IMR-90 (cell line): ENCODE measurements at regions not wholly inside any gene's neighbourhood (a gene's known extent, or its start where the extent isn't known, plus 50 kb on each side); places are given as distances from the start of the nearest gene placed in this dataset.

ENCODE experiments used
- ATAC-seq: fragments of 200-7000 bp; cut with Tn5 transposase; 2 replicates; pipeline ENCODE4 v1.9.1; 2020; ENCODE audit warnings: low read depth, mild to moderate bottlenecking, moderate library complexity
- BruUV-seq: library from RNA; stranded (reverse); fragments of 400-500 nt; replicated peaks from 2 replicates; lab custom pipeline; 2021; lab: Mats Ljungman, UMichigan
- CTCF ChIA-PET: fragments of 300-600 bp; formaldehyde crosslinking; extraction: SDS; loops from one replicate; lab custom pipeline; 2021; ENCODE audit warnings: antibody characterized with exemption; lab: Yijun Ruan, JAX
- POLR2A ChIA-PET: fragments of 300-600 bp; sonication (Branson Sonifier 250); formaldehyde crosslinking; loops from one replicate; lab custom pipeline; 2022; ENCODE audit warnings: antibody characterized with exemption; ENCODE audit not compliant: unreplicated experiment; lab: Charles Lee
- DNase-seq: peaks from one replicate; pipeline ENCODE4 v3.0.0; 2013
- H2AFZ ChIP-seq: replicated peaks from 2 replicates; pipeline ENCODE3; 2013; ENCODE audit warnings: low read length, mild to moderate bottlenecking; ENCODE audit not compliant: poor library complexity
- H2AK5ac ChIP-seq: 2 replicates; pipeline ENCODE4 v1.6.1; 2013; ENCODE audit warnings: low read depth, low read length, inconsistent platforms
- H2AK9ac ChIP-seq: replicated peaks from 2 replicates; pipeline ENCODE3; 2013; ENCODE audit warnings: mild to moderate bottlenecking, low read depth, low read length, moderate library complexity; ENCODE audit not compliant: poor library complexity
- H2BK120ac ChIP-seq: 2 replicates; pipeline ENCODE4 v1.6.1; 2013; ENCODE audit warnings: low read depth, low read length, inconsistent platforms
- H2BK15ac ChIP-seq: 3 replicates; pipeline ENCODE4 v1.6.1; 2013; ENCODE audit warnings: low read depth, low read length, inconsistent platforms
- H2BK20ac ChIP-seq: 2 replicates; pipeline ENCODE4 v1.6.1; 2013; ENCODE audit warnings: low read depth, mild to moderate bottlenecking, inconsistent platforms, low read length, moderate library complexity
- H2BK5ac ChIP-seq: 2 replicates; pipeline ENCODE4 v1.6.1; 2013; ENCODE audit warnings: mild to moderate bottlenecking, low read depth, low read length, inconsistent platforms; ENCODE audit not compliant: poor library complexity, severe bottlenecking
- H3K14ac ChIP-seq: replicated peaks from 2 replicates; pipeline ENCODE4 v1.6.1; 2013; ENCODE audit warnings: low read depth, low read length, inconsistent platforms
- H3K18ac ChIP-seq: 2 replicates; pipeline ENCODE4 v1.6.1; 2013; ENCODE audit warnings: low read depth, low read length, control low read depth
- H3K23ac ChIP-seq: 2 replicates; pipeline ENCODE4 v1.6.1; 2013; ENCODE audit warnings: low read depth, low read length, inconsistent platforms
- H3K27ac ChIP-seq: 2 replicates; pipeline ENCODE4 v1.5.1; 2013; ENCODE audit warnings: mild to moderate bottlenecking, control low read depth, low read length; ENCODE audit not compliant: insufficient read depth
- H3K27me3 ChIP-seq: 2 replicates; pipeline ENCODE4 v1.6.1; 2013; ENCODE audit warnings: low read length; ENCODE audit not compliant: control insufficient read depth, insufficient read depth
- H3K36me3 ChIP-seq: 2 replicates; pipeline ENCODE4 v1.6.1; 2013; ENCODE audit warnings: low read length, mixed read lengths; ENCODE audit not compliant: control insufficient read depth, insufficient read depth
- H3K4ac ChIP-seq: 2 replicates; pipeline ENCODE4 v1.6.1; 2013; ENCODE audit warnings: low read depth, low read length, inconsistent platforms
- H3K4me1 ChIP-seq: 2 replicates; pipeline ENCODE4 v1.6.1; 2013; ENCODE audit warnings: low read length, mixed read lengths; ENCODE audit not compliant: control insufficient read depth, insufficient read depth
- H3K4me2 ChIP-seq: 2 replicates; pipeline ENCODE4 v1.6.1; 2013; ENCODE audit warnings: low read depth, mild to moderate bottlenecking, control low read depth, low read length, moderate library complexity
- H3K4me3 ChIP-seq: 2 replicates; pipeline ENCODE4 v1.5.1; 2013; ENCODE audit warnings: low read depth, mild to moderate bottlenecking, control low read depth, low read length, moderate library complexity; ENCODE audit not compliant: insufficient read depth
- H3K56ac ChIP-seq: 2 replicates; pipeline ENCODE4 v1.6.1; 2013; ENCODE audit warnings: low read length, inconsistent platforms; ENCODE audit not compliant: insufficient read depth; ENCODE audit errors: extremely low read depth
- H3K79me1 ChIP-seq, 2 experiments: 2 replicates each; pipeline ENCODE4 v1.6.1; 2013; ENCODE audit warnings: low read length in 2 of 2, inconsistent platforms in 1 of 2, low read depth in 1 of 2
- H3K9ac ChIP-seq: 2 replicates; pipeline ENCODE4 v1.6.1; 2013; ENCODE audit warnings: low read depth, low read length, control low read depth
- H3K9me1 ChIP-seq: 2 replicates; pipeline ENCODE4 v1.6.1; 2013; ENCODE audit warnings: low read length, inconsistent platforms; ENCODE audit not compliant: insufficient read depth
- H3K9me3 ChIP-seq: 2 replicates; pipeline ENCODE4 v1.6.1; 2013; ENCODE audit warnings: low read length; ENCODE audit not compliant: control insufficient read depth, insufficient read depth
- H4K20me1 ChIP-seq: 2 replicates; pipeline ENCODE4 v1.6.1; 2013; ENCODE audit warnings: low read length, inconsistent platforms; ENCODE audit not compliant: insufficient read depth
- H4K5ac ChIP-seq: 2 replicates; pipeline ENCODE4 v1.6.1; 2013; ENCODE audit warnings: mild to moderate bottlenecking, low read depth, low read length, control low read depth
- H4K8ac ChIP-seq, 2 experiments: 2 replicates each; pipeline ENCODE4 v1.6.1; 2013; ENCODE audit warnings: low read depth in 2 of 2, low read length in 2 of 2, control low read depth in 1 of 2, inconsistent platforms in 1 of 2
- H4K91ac ChIP-seq: 2 replicates; pipeline ENCODE4 v1.6.1; 2013; ENCODE audit warnings: low read depth, low read length, inconsistent platforms; ENCODE audit not compliant: insufficient read depth
- BHLHE40 ChIP-seq: fragments of 150-350 bp; IDR thresholded peaks from 2 replicates; pipeline ENCODE4 v1.6.1; 2016; ENCODE audit warnings: mild to moderate bottlenecking, low read depth, low read length
- CHD1 ChIP-seq: IDR thresholded peaks from 2 replicates; pipeline ENCODE4 v1.6.1; 2012; ENCODE audit warnings: low read depth, low read length, improper control_type of control experiment
- FOS ChIP-seq: fragments of 150-350 bp; IDR thresholded peaks from 2 replicates; pipeline ENCODE4 v1.6.1; 2016; ENCODE audit warnings: low read depth, low read length
- MAFK ChIP-seq: IDR thresholded peaks from 2 replicates; pipeline ENCODE4 v1.6.1; 2012; ENCODE audit warnings: low read depth, low read length, improper control_type of control experiment
- MAZ ChIP-seq: IDR thresholded peaks from 2 replicates; pipeline ENCODE4 v1.6.1; 2012; ENCODE audit warnings: low read depth, mild to moderate bottlenecking, low read length, improper control_type of control experiment, moderate library complexity, borderline replicate concordance
- NFE2L2 ChIP-seq: fragments of 150-350 bp; IDR thresholded peaks from 2 replicates; pipeline ENCODE4 v1.6.1; 2016; ENCODE audit warnings: low read depth, mild to moderate bottlenecking, low read length
- RAD21 ChIP-seq: IDR thresholded peaks from 2 replicates; pipeline ENCODE4 v1.6.1; 2012; ENCODE audit warnings: low read length, improper control_type of control experiment
- RFX5 ChIP-seq: IDR thresholded peaks from 2 replicates; pipeline ENCODE4 v1.8.0; 2012; ENCODE audit warnings: low read depth, mild to moderate bottlenecking, low read length, moderate library complexity
- WGBS, 2 experiments: methylation state at CpG; one replicate each; pipeline versions ENCODE4 v1.1.5 to v1.1.7; 2013; ENCODE audit warnings: missing lambda C conversion rate in 2 of 2; ENCODE audit not compliant: insufficient read length in 1 of 2; ENCODE audit errors: extremely low coverage in 2 of 2; 5-methylcytosine and 5-hydroxymethylcytosine counted together
- dilution Hi-C: fragments of 300-500 bp; cut with HindIII; formaldehyde crosslinking; loops from one replicate; pipeline ENCODE4 v1.14.3; 2018; ENCODE audit warnings: low sequenced_read_pairs; ENCODE audit not compliant: unreplicated experiment
- in situ Hi-C: fragments of 300-500 bp; cut with MboI; formaldehyde crosslinking; loops from 3 replicates; pipeline ENCODE4 v1.14.3; 2019; ENCODE audit warnings: low sequenced_read_pairs, inconsistent platforms, mixed read lengths
- intact Hi-C: fragments of 100-400 bp; cut with micrococcal nuclease; formaldehyde crosslinking; loops from 2 replicates; pipeline ENCODE4 v1.10.0; 2022
- TF ChIP-seq, protein P1 (sequence below): conservative IDR thresholded peaks from 2 replicates; pipeline ENCODE4 v1.5.1; 2012; ENCODE audit warnings: mild to moderate bottlenecking, low read depth, low read length, improper control_type of control experiment
- TF ChIP-seq, protein P2 (sequence below): fragments of 150-350 bp; IDR thresholded peaks from 2 replicates; pipeline ENCODE4 v1.6.1; 2017; ENCODE audit warnings: mild to moderate bottlenecking, antibody characterized with exemption, low read length, low read depth

DNA sequence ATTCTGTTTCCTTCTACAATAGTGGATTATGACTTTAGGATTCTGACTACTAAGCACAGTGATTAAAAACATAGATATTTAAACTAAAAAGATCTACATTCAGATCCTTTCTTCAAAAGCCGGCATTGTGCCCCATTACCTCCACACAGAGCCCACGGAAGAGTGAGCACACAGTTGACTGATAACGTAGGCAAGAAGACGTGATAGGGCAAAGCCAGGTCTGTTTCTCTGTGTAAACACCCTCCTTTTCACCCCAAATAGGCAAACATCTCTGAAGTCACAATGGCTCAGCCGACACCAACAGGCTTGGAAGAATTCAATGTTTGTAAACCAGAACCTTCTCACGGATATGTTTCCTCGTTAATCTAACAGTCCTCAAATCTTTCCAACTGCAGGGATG lies 302.9 kb downstream of the CMPK2 start:
- Histone ChIP-seq H3K4me3 (no peak overlapping the region), H2BK120ac (no peak overlapping the region), H3K27ac (no peak overlapping the region), H2BK20ac (no peak overlapping the region), H3K9me1 (no peaks in the 10 kb centered on the region; the same call in 1 of the 2 replicates), H3K4me1 (no peaks in the 10 kb centered on the region), H2AFZ (no peak overlapping the region), H4K20me1 (no peaks in the 10 kb centered on the region), H3K4me2 (no peak overlapping the region), H2BK15ac (no peak overlapping the region), H3K79me1 (no peaks in the 10 kb centered on the region), H4K91ac (no peak overlapping the region), H4K5ac (no peak overlapping the region), H2AK9ac (no peak overlapping the region), H3K4ac (no peak overlapping the region), H3K9me3 (no peaks in the 10 kb centered on the region), H4K8ac (no peak overlapping the region), H3K14ac (no peak overlapping the region), H2BK5ac (no peak overlapping the region), H3K23ac (no peak overlapping the region), H2AK5ac (no peak overlapping the region), H3K9ac (no peak overlapping the region), H3K56ac (no peak overlapping the region), H3K27me3 (no peaks in the 10 kb centered on the region), H3K36me3 (no peaks in the 10 kb centered on the region), H3K18ac (no peak overlapping the region)
- ChIA-PET CTCF (no interaction called here), POLR2A (no interaction called here)
- ATAC-seq (no peak), DNase-seq (no peak)
- TF ChIP-seq BHLHE40, result no peak
- TF ChIP-seq RFX5, result no peak
- no peak for TF ChIP-seq RAD21
- TF ChIP-seq CHD1, result no peak
- TF ChIP-seq, protein P1, sequence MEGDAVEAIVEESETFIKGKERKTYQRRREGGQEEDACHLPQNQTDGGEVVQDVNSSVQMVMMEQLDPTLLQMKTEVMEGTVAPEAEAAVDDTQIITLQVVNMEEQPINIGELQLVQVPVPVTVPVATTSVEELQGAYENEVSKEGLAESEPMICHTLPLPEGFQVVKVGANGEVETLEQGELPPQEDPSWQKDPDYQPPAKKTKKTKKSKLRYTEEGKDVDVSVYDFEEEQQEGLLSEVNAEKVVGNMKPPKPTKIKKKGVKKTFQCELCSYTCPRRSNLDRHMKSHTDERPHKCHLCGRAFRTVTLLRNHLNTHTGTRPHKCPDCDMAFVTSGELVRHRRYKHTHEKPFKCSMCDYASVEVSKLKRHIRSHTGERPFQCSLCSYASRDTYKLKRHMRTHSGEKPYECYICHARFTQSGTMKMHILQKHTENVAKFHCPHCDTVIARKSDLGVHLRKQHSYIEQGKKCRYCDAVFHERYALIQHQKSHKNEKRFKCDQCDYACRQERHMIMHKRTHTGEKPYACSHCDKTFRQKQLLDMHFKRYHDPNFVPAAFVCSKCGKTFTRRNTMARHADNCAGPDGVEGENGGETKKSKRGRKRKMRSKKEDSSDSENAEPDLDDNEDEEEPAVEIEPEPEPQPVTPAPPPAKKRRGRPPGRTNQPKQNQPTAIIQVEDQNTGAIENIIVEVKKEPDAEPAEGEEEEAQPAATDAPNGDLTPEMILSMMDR, result no peak
- TF ChIP-seq MAZ, result no peak
- TF ChIP-seq, protein P2, sequence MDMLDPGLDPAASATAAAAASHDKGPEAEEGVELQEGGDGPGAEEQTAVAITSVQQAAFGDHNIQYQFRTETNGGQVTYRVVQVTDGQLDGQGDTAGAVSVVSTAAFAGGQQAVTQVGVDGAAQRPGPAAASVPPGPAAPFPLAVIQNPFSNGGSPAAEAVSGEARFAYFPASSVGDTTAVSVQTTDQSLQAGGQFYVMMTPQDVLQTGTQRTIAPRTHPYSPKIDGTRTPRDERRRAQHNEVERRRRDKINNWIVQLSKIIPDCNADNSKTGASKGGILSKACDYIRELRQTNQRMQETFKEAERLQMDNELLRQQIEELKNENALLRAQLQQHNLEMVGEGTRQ, result no peak
- no peak for TF ChIP-seq MAFK
- TF ChIP-seq NFE2L2, result no peak
- TF ChIP-seq FOS, result no peak
- intact Hi-C loops, result no loop called here
- dilution Hi-C loops, result no loop called here
- in situ Hi-C loops, result no loop called here
- WGBS, 2 experiments, result no CpG with 5 or more reads among the region's 7 CpGs
- BruUV-seq, result no TSS peak
